MM.1S (cell line): ENCODE measurements at regions not wholly inside any gene's neighbourhood (a gene's known extent, or its start where the extent isn't known, plus 50 kb on each side); places are given as distances from the start of the nearest gene placed in this dataset.

ENCODE experiments used
- DNase-seq: peaks from one replicate; pipeline ENCODE4 v3.0.0-alpha.2; 2015
- H2AFZ ChIP-seq: fragments of 300-600 bp; sonication (generic); 2 replicates; pipeline ENCODE4 v1.6.0; 2016; ENCODE audit warnings: antibody characterized with exemption, low read length
- H3F3A ChIP-seq: fragments of 300-600 bp; sonication (generic); 2 replicates; pipeline ENCODE4 v1.6.1; 2016; ENCODE audit warnings: mild to moderate bottlenecking, antibody characterized with exemption, low read length, moderate library complexity, mixed read lengths; ENCODE audit not compliant: insufficient read depth
- H3K27ac ChIP-seq: fragments of 300-600 bp; sonication (generic); 2 replicates; pipeline ENCODE4 v1.5.1; 2016; ENCODE audit warnings: mild to moderate bottlenecking, low read length
- H3K27me3 ChIP-seq: fragments of 300-600 bp; sonication (generic); replicated peaks from 2 replicates; pipeline ENCODE4 v1.6.0; 2016; ENCODE audit warnings: low read length; ENCODE audit not compliant: insufficient read depth
- H3K36me3 ChIP-seq: fragments of 300-600 bp; sonication (generic); replicated peaks from 2 replicates; pipeline ENCODE4 v1.6.1; 2016; ENCODE audit warnings: mild to moderate bottlenecking, low read length, mixed read lengths; ENCODE audit not compliant: insufficient read depth
- H3K4me1 ChIP-seq: fragments of 300-600 bp; sonication (generic); 2 replicates; pipeline ENCODE4 v1.6.1; 2016; ENCODE audit warnings: low read length, mixed read lengths
- H3K4me2 ChIP-seq: fragments of 300-600 bp; sonication (generic); 2 replicates; pipeline ENCODE4 v1.6.0; 2016; ENCODE audit warnings: low read depth, low read length
- H3K4me3 ChIP-seq: fragments of 300-600 bp; sonication (generic); 2 replicates; pipeline ENCODE4 v1.5.1; 2016; ENCODE audit warnings: low read length, mixed read lengths
- H3K79me2 ChIP-seq: fragments of 300-600 bp; sonication (generic); 2 replicates; pipeline ENCODE4 v1.6.1; 2016; ENCODE audit warnings: mixed run types, low read length, mixed read lengths
- H3K9ac ChIP-seq: fragments of 300-600 bp; sonication (generic); 2 replicates; pipeline ENCODE4 v1.6.1; 2016; ENCODE audit warnings: low read length, mixed read lengths
- H3K9me2 ChIP-seq: fragments of 300-600 bp; sonication (generic); replicated peaks from 2 replicates; pipeline ENCODE4 v1.6.1; 2016; ENCODE audit warnings: mild to moderate bottlenecking, low read length, mixed read lengths; ENCODE audit not compliant: insufficient read depth
- H3K9me3 ChIP-seq: fragments of 300-600 bp; sonication (generic); replicated peaks from 2 replicates; pipeline ENCODE4 v1.6.1; 2016; ENCODE audit warnings: mild to moderate bottlenecking, low read length, mixed read lengths; ENCODE audit not compliant: insufficient read depth
- H4K20me1 ChIP-seq: fragments of 300-600 bp; sonication (generic); 2 replicates; pipeline ENCODE4 v1.6.1; 2016; ENCODE audit warnings: mild to moderate bottlenecking, low read length, moderate library complexity, mixed read lengths; ENCODE audit not compliant: insufficient read depth
- EZH2 ChIP-seq: fragments of 300-600 bp; sonication (generic); optimal IDR thresholded peaks from 2 replicates; pipeline ENCODE3; 2017; ENCODE audit warnings: low read depth, mild to moderate bottlenecking, antibody characterized with exemption, low read length, mixed read lengths
- EZH2phosphoT487 ChIP-seq: fragments of 300-600 bp; sonication (generic); IDR thresholded peaks from 2 replicates; pipeline ENCODE4 v1.6.1; 2018; ENCODE audit warnings: antibody characterized with exemption, low read length
- TF ChIP-seq, protein P1 (sequence below): fragments of 300-600 bp; sonication (generic); IDR thresholded peaks from 2 replicates; pipeline ENCODE4 v1.5.1; 2016; ENCODE audit warnings: antibody characterized with exemption, low read length, mixed read lengths

DNA sequence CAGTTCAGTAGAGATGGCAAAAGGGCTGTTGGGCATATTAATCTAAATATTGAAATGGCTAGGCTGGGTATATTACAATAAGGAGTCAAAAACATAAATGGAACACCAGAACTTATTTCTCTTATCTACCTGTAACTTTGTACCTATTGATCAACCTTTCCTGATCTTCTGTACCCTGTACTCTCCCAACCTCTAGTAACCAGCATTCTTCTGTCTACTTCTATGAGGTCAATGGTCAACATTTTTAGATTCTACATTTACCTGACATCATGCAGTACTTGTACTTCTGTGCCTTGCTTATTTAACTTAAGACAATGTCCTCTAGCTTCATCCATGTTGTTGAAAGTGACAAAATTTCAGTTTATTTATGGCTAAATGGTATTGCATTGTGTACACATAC, 467.3 kb downstream of the TAF11L14 start:
- no peak overlapping the region for H3K4me2 ChIP-seq
- H3K9me3 ChIP-seq, result no peaks in the 10 kb centered on the region
- no peaks in the 10 kb centered on the region for H3K79me2 ChIP-seq
- no peaks in the 10 kb centered on the region for H3F3A ChIP-seq
- H3K9me2 ChIP-seq, result no peaks in the 10 kb centered on the region
- H3K9ac ChIP-seq, result no peak overlapping the region
- TF ChIP-seq, protein P1, sequence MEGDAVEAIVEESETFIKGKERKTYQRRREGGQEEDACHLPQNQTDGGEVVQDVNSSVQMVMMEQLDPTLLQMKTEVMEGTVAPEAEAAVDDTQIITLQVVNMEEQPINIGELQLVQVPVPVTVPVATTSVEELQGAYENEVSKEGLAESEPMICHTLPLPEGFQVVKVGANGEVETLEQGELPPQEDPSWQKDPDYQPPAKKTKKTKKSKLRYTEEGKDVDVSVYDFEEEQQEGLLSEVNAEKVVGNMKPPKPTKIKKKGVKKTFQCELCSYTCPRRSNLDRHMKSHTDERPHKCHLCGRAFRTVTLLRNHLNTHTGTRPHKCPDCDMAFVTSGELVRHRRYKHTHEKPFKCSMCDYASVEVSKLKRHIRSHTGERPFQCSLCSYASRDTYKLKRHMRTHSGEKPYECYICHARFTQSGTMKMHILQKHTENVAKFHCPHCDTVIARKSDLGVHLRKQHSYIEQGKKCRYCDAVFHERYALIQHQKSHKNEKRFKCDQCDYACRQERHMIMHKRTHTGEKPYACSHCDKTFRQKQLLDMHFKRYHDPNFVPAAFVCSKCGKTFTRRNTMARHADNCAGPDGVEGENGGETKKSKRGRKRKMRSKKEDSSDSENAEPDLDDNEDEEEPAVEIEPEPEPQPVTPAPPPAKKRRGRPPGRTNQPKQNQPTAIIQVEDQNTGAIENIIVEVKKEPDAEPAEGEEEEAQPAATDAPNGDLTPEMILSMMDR, result no peak
- no peak for TF ChIP-seq EZH2
- H2AFZ ChIP-seq, result no peak overlapping the region
- H3K36me3 ChIP-seq, result no peaks in the 10 kb centered on the region
- H4K20me1 ChIP-seq, result no peaks in the 10 kb centered on the region
- no peak for DNase-seq
- H3K27me3 ChIP-seq, result no peaks in the 10 kb centered on the region
- no peaks in the 10 kb centered on the region for H3K4me1 ChIP-seq
- no peak overlapping the region for H3K27ac ChIP-seq
- H3K4me3 ChIP-seq, result no peak overlapping the region

DNA sequence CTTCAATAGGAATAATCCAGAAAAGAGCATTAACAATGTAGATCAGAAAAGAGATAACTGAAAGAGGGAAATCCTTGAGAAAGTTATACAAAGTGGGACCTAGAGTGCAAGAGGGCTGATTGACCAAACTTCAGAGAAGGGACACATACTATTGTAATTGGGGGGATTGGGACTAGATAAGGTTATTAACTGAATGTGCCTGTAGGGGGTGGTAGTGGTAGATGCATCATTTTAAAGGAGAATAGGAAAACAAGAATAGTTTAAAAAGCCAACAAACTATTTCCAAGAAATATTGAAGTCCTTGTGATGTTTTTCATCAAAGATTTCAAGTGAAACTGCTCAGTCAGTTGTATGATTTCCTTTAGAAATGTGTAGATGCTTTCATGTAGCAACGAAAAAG, 468.5 kb downstream of the TAF11L14 start:
- H3K27ac ChIP-seq, result no peak overlapping the region
- H3K9me2 ChIP-seq, result no peaks in the 10 kb centered on the region
- no peak for DNase-seq
- no peaks in the 10 kb centered on the region for H3K9me3 ChIP-seq
- no peaks in the 10 kb centered on the region for H3K79me2 ChIP-seq
- H3K9ac ChIP-seq, result no peak overlapping the region
- H3K4me2 ChIP-seq, result no peak overlapping the region
- H3K36me3 ChIP-seq, result no peaks in the 10 kb centered on the region
- no peak overlapping the region for H2AFZ ChIP-seq
- H3K27me3 ChIP-seq, result no peaks in the 10 kb centered on the region
- H3K4me3 ChIP-seq, result no peak overlapping the region
- H4K20me1 ChIP-seq, result no peaks in the 10 kb centered on the region
- no peaks in the 10 kb centered on the region for H3F3A ChIP-seq
- TF ChIP-seq, protein P1, result no peak
- TF ChIP-seq EZH2 (no peak), EZH2phosphoT487 (no peak)
- no peaks in the 10 kb centered on the region for H3K4me1 ChIP-seq

DNA sequence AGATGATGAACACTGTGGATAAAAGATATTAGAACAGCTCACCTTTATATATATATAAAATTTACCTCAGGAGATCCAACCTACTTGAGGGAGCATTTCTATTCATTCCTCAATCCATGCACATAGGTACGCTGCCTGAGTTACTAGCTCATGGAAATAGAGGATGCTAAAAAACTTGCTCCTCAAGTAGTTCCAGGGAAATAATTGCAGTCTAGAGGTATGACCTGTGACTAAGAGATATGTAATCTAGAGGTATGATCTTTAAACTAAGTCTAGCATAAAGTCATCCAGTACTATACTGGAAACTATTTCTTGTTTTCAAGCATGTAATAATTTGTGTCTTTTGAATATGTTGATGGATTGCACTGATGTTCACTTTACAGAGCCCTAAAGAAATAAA, 471.2 kb downstream of the TAF11L14 start:
- no peak for DNase-seq
- no peaks in the 10 kb centered on the region for H3K4me1 ChIP-seq

More for the DNA sequence above, 471.2 kb downstream of the TAF11L14 start:
- TF ChIP-seq, protein P1, result no peak
- no peak for TF ChIP-seq EZH2
- TF ChIP-seq EZH2phosphoT487, result no peak
- Histone ChIP-seq H3K4me3 (no peak overlapping the region), H2AFZ (no peak overlapping the region), H3K27ac (no peak overlapping the region), H4K20me1 (no peaks in the 10 kb centered on the region), H3K36me3 (no peaks in the 10 kb centered on the region), H3K9ac (no peak overlapping the region), H3K9me3 (no peaks in the 10 kb centered on the region), H3K9me2 (no peaks in the 10 kb centered on the region), H3K27me3 (no peaks in the 10 kb centered on the region), H3K79me2 (no peaks in the 10 kb centered on the region), H3F3A (no peaks in the 10 kb centered on the region), H3K4me2 (no peak overlapping the region)
